ENCODE measurements at regions not wholly inside any gene's neighbourhood (a gene's known extent, or its start where the extent isn't known, plus 50 kb on each side); places are given as distances from the start of the nearest gene placed in this dataset.

DNA sequence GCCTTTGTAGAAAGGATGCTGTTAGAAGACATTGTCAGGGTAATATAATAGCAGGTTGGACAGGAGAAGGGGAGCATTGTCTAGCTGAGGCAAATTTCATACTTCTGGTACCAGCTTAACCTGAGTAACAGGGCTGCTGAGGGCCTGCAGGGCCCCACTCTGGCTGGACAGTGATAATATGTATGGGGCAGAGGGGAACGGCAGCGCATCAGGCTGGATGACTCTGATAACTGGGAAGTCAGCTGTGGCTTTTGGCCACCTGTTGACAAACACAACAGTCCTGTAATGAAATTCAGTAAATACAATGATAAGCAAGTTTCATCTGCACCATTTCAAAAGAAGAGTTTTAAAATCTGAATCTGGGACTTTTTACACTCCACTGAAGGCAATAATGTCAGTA lies 259.9 kb upstream of the CNR1 start:
- TF ChIP-seq, protein P1, sequence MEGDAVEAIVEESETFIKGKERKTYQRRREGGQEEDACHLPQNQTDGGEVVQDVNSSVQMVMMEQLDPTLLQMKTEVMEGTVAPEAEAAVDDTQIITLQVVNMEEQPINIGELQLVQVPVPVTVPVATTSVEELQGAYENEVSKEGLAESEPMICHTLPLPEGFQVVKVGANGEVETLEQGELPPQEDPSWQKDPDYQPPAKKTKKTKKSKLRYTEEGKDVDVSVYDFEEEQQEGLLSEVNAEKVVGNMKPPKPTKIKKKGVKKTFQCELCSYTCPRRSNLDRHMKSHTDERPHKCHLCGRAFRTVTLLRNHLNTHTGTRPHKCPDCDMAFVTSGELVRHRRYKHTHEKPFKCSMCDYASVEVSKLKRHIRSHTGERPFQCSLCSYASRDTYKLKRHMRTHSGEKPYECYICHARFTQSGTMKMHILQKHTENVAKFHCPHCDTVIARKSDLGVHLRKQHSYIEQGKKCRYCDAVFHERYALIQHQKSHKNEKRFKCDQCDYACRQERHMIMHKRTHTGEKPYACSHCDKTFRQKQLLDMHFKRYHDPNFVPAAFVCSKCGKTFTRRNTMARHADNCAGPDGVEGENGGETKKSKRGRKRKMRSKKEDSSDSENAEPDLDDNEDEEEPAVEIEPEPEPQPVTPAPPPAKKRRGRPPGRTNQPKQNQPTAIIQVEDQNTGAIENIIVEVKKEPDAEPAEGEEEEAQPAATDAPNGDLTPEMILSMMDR (IDR thresholded peaks at IDR 0.05; ENCODE audit: insufficient read depth, low read length) = no peak
- no peak for TF ChIP-seq POLR2AphosphoS5 (IDR thresholded peaks at IDR 0.05; ENCODE audit: low read depth)
